Panc1 (cell line): ENCODE measurements at regions not wholly inside any gene's neighbourhood (a gene's known extent, or its start where the extent isn't known, plus 50 kb on each side); places are given as distances from the start of the nearest gene placed in this dataset.

Source experiments
- CTCF ChIP-seq: fragments of 450-650 bp; IDR thresholded peaks from 2 replicates; pipeline ENCODE4 v1.5.1; 2017; ENCODE audit warnings: mild to moderate bottlenecking
- POLR2AphosphoS5 ChIP-seq: IDR thresholded peaks from 2 replicates; pipeline ENCODE4 v1.6.1; 2012; ENCODE audit warnings: mild to moderate bottlenecking, low read depth, low read length, moderate library complexity
- SIN3A ChIP-seq: IDR thresholded peaks from 2 replicates; pipeline ENCODE4 v1.6.1; 2012; ENCODE audit warnings: low read depth, mild to moderate bottlenecking, low read length, moderate library complexity, borderline replicate concordance; ENCODE audit not compliant: insufficient read depth
- TCF7L2 ChIP-seq: IDR thresholded peaks from 2 replicates; pipeline ENCODE4 v1.6.1; 2011; ENCODE audit warnings: mild to moderate bottlenecking, low read depth, low read length, inconsistent platforms
- TF ChIP-seq, protein P1 (sequence below), 2 experiments: IDR thresholded peaks; 2 replicates each; pipeline ENCODE4 v1.6.1; 2011 to 2012; ENCODE audit warnings: low read depth in 2 of 2, control low read depth in 1 of 2, low read length in 1 of 2, mild to moderate bottlenecking in 1 of 2, moderate library complexity in 1 of 2; ENCODE audit not compliant: insufficient read depth in 1 of 2

DNA sequence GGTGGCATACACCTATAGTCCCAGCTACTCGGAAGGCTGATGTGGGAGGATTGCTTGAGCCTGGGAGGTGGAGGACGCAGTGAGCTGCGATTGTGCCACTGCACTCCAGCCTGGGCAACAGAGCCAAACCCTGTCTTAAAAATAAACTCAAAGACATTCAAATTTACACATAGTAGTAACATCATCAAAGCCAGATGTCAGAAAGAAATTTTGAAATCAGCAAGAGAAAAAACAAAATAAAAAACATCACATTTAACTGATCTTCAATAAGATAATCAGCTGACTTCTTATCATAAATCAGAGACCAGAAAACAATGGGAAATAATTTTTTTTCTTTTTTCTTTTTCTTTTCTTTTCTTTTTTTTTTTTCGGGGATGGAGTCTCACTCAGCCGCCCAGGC is 78.9 kb upstream of the ZCCHC13 start:
- no peak for TF ChIP-seq POLR2AphosphoS5
- TF ChIP-seq CTCF, result no peak
- TF ChIP-seq, protein P1, sequence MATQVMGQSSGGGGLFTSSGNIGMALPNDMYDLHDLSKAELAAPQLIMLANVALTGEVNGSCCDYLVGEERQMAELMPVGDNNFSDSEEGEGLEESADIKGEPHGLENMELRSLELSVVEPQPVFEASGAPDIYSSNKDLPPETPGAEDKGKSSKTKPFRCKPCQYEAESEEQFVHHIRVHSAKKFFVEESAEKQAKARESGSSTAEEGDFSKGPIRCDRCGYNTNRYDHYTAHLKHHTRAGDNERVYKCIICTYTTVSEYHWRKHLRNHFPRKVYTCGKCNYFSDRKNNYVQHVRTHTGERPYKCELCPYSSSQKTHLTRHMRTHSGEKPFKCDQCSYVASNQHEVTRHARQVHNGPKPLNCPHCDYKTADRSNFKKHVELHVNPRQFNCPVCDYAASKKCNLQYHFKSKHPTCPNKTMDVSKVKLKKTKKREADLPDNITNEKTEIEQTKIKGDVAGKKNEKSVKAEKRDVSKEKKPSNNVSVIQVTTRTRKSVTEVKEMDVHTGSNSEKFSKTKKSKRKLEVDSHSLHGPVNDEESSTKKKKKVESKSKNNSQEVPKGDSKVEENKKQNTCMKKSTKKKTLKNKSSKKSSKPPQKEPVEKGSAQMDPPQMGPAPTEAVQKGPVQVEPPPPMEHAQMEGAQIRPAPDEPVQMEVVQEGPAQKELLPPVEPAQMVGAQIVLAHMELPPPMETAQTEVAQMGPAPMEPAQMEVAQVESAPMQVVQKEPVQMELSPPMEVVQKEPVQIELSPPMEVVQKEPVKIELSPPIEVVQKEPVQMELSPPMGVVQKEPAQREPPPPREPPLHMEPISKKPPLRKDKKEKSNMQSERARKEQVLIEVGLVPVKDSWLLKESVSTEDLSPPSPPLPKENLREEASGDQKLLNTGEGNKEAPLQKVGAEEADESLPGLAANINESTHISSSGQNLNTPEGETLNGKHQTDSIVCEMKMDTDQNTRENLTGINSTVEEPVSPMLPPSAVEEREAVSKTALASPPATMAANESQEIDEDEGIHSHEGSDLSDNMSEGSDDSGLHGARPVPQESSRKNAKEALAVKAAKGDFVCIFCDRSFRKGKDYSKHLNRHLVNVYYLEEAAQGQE (IDR thresholded peaks at IDR 0.05; ENCODE audit: insufficient read depth in 1 of 2, low read depth in 2 of 2, low read length in 1 of 2), result no peak
- no peak for TF ChIP-seq SIN3A
- TF ChIP-seq TCF7L2, result no peak
